ENCODE measurements at regions not wholly inside any gene's neighbourhood (a gene's known extent, or its start where the extent isn't known, plus 50 kb on each side); places are given as distances from the start of the nearest gene placed in this dataset.

DNA sequence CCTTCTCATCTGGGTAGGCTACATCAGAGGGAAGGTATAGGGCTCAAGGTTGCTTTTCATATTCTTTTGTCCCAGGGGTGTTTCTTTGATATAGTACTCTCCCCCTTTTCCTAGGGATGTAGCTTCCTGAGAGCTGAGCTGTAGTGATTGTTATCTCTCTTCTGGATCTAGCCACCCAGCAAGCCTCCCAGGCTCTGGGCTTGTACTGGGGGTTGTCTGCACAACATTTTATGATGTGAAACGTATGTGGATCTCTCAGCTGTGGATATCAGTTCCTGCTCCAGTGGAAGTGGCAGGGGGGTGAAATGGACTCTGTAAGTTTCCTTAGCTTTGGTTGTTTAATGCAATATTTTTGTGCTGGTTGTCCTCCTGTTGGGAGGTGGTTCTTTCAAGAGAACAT, 437.3 kb upstream of the SYNCRIP start:
- TF ChIP-seq GATA2 (IDR thresholded peaks at IDR 0.05; ENCODE audit: low read depth, low read length), result peak; percentile 61
- TF ChIP-seq GATA3 (IDR thresholded peaks at IDR 0.05; ENCODE audit: low read depth, low read length), result peak; percentile 38; the same call in 1 of the 2 replicates

All from SH-SY5Y (cell line).